SIG-M5 treated with dmso at 0.1 percent for 504 hours (cell line): ENCODE measurements at regions not wholly inside any gene's neighbourhood (a gene's known extent, or its start where the extent isn't known, plus 50 kb on each side); places are given as distances from the start of the nearest gene placed in this dataset.

Source experiments
- DNase-seq: peaks from one replicate; lab custom pipeline; 2025; ENCODE audit not compliant: unreplicated experiment; lab: John Stamatoyannopoulos, UW

DNA sequence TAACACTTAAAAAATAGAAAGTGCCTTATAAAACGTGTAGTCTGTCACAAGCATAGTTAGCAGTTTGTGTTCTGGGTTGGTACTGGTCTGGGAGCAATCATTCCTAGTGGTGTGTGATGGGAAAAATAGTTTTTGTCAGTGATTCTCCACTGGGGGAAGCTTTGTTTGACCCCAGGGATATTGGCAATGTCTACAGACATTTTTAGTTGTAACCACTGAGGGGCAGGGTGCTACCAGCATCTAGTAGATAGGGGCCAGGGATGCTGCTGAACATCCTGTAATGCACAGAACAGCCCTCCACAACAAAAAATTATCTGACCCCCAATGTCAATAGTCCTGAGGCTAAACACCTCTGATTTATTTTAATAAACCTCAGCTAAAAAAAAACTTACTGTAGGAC lies 51.6 kb upstream of the CREB5 start:
- no peak for DNase-seq

DNA sequence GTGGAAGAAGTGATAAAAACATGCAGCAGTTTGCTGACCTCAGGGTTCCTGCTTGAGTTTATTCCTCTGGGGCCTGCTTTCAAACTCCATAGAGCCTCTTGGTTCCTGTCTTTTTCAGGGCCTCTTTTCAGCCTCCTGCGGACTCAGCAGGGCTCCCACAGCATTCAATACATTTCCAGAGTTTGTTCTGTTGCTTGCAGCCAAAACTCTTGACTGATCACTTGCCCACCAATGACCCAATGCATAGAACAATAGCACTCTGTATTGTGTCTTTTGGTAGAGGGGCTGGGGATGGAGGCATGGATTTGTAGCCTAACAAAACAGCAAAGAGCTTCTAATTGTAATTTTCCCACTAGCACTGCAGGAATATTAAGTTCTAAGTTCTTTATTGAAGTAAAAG lies 50.8 kb upstream of the CREB5 start:
- no peak for DNase-seq

DNA sequence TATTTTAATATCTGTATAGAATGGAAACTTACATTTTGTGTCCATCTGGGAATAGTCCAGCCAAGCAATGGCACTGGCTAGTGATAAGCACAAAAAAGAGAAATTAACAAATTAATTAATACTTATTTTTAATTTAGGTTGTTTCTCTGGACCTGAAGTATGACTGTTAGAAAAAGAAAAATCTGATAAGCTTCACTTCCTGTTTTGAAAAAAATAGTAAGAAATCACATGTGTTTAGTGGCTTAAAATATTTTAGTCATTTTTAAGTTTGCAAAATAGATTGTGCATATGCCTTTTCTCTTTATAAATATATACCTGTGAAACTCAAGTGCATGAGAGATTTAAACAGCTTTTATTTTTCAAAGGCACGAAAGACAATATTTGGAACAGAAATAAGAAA lies 50.1 kb upstream of the CREB5 start:
- DNase-seq, result no peak
